Central memory CD8-positive, alpha-beta T cell (primary cell): ENCODE measurements at regions not wholly inside any gene's neighbourhood (a gene's known extent, or its start where the extent isn't known, plus 50 kb on each side); places are given as distances from the start of the nearest gene placed in this dataset.
A peak's percentile ranks its signal among the peaks of the same experiment; 100 is the strongest.

ENCODE experiments used
- ATAC-seq: fragments of 150-1000 bp; cut with Tn5 transposase; replicated peaks from 2 replicates; pipeline ENCODE4 v1.10.0; 2022; ENCODE audit warnings: mild to moderate bottlenecking, moderate FRiP score, moderate number of reproducible peaks; ENCODE audit not compliant: poor library complexity, severe bottlenecking; ENCODE audit errors: extremely low read depth
- DNase-seq, 2 donors: peaks; one replicate each; pipeline ENCODE4 v3.0.0; 2021; ENCODE audit warnings: low spot score in 2 of 2
- H3K27ac Mint-ChIP-seq: one replicate; pipeline ENCODE4 v1.8.0; 2022; ENCODE audit warnings: low read depth, mild to moderate bottlenecking, moderate library complexity, mixed read lengths
- H3K27me3 Mint-ChIP-seq: one replicate; pipeline ENCODE4 v1.8.0; 2022; ENCODE audit warnings: mixed read lengths
- H3K36me3 Mint-ChIP-seq: one replicate; pipeline ENCODE4 v1.8.0; 2022; ENCODE audit warnings: mild to moderate bottlenecking, moderate library complexity, mixed read lengths; ENCODE audit not compliant: insufficient read depth
- H3K4me1 Mint-ChIP-seq: one replicate; pipeline ENCODE4 v1.8.0; 2022; ENCODE audit warnings: mixed read lengths
- H3K4me3 Mint-ChIP-seq: one replicate; pipeline ENCODE4 v1.8.0; 2022; ENCODE audit warnings: mild to moderate bottlenecking, moderate library complexity, mixed read lengths
- H3K9me3 Mint-ChIP-seq: one replicate; pipeline ENCODE4 v1.8.0; 2022; ENCODE audit warnings: mixed read lengths

- DNase-seq (no peak), ATAC-seq (no peak)
- Mint-ChIP-seq H3K36me3 (no peaks in the 10 kb centered on the region), H3K9me3 (no peaks in the 10 kb centered on the region), H3K27me3 (no peaks in the 10 kb centered on the region), H3K4me3 (no peak overlapping the region), H3K27ac (no peak overlapping the region), H3K4me1 (peaks cover 4% of the 10 kb centered on the region)
These were observed 122.9 kb downstream of the GLUL start for GRCh38 chr1:182268669-182269068.

- Mint-ChIP-seq H3K9me3 (no peaks in the 10 kb centered on the region), H3K36me3 (no peaks in the 10 kb centered on the region), H3K27ac (no peak overlapping the region), H3K4me3 (no peak overlapping the region), H3K27me3 (no peaks in the 10 kb centered on the region), H3K4me1 (peaks cover 36% of the 10 kb centered on the region)
- DNase-seq (no peak), ATAC-seq (no peak)
These were observed 127.4 kb downstream of the GLUL start for GRCh38 chr1:182264185-182264584.

GRCh38 chr1:182263706-182264105, 127.9 kb downstream of the GLUL start:
- H3K4me1 Mint-ChIP-seq: peaks cover 39% of the 10 kb centered on the region
- H3K36me3 Mint-ChIP-seq: no peaks in the 10 kb centered on the region
- no peak overlapping the region for H3K4me3 Mint-ChIP-seq
- DNase-seq (no peak), ATAC-seq (no peak)
- no peaks in the 10 kb centered on the region for H3K9me3 Mint-ChIP-seq
- no peaks in the 10 kb centered on the region for H3K27me3 Mint-ChIP-seq
- no peak overlapping the region for H3K27ac Mint-ChIP-seq

GRCh38 chr1:182262425-182262824, 129.2 kb downstream of the GLUL start:
- Mint-ChIP-seq H3K4me3 (no peak overlapping the region), H3K27me3 (no peaks in the 10 kb centered on the region), H3K4me1 (peaks cover 45% of the 10 kb centered on the region), H3K9me3 (no peaks in the 10 kb centered on the region), H3K27ac (peak overlapping the region; percentile 76), H3K36me3 (no peaks in the 10 kb centered on the region)
- DNase-seq (no peak), ATAC-seq (no peak)

- Mint-ChIP-seq H3K27me3 (no peaks in the 10 kb centered on the region), H3K4me3 (no peak overlapping the region), H3K9me3 (no peaks in the 10 kb centered on the region), H3K27ac (peak overlapping the region; percentile 76), H3K36me3 (no peaks in the 10 kb centered on the region), H3K4me1 (peaks cover 45% of the 10 kb centered on the region)
- no peak for ATAC-seq
- no peak for DNase-seq
These were observed 129.9 kb downstream of the GLUL start for GRCh38 chr1:182261655-182262054.

- Mint-ChIP-seq H3K27ac (peak overlapping the region; percentile 77), H3K36me3 (no peaks in the 10 kb centered on the region), H3K4me1 (peaks cover 45% of the 10 kb centered on the region), H3K4me3 (no peak overlapping the region), H3K27me3 (no peaks in the 10 kb centered on the region), H3K9me3 (no peaks in the 10 kb centered on the region)
- ATAC-seq (no peak), DNase-seq (no peak)
These were observed 131.1 kb downstream of the GLUL start for GRCh38 chr1:182260516-182260915.

GRCh38 chr1:182259968-182260367, 131.6 kb downstream of the GLUL start:
- peaks cover 45% of the 10 kb centered on the region for H3K4me1 Mint-ChIP-seq
- ATAC-seq (no peak), DNase-seq (no peak)
- H3K9me3 Mint-ChIP-seq: no peaks in the 10 kb centered on the region
- H3K4me3 Mint-ChIP-seq: peak overlapping the region; percentile 54
- H3K36me3 Mint-ChIP-seq: no peaks in the 10 kb centered on the region
- no peaks in the 10 kb centered on the region for H3K27me3 Mint-ChIP-seq
- H3K27ac Mint-ChIP-seq: peak overlapping the region; percentile 77

- Mint-ChIP-seq H3K27me3 (no peaks in the 10 kb centered on the region), H3K4me1 (peaks cover 45% of the 10 kb centered on the region), H3K4me3 (peak overlapping the region; percentile 54), H3K27ac (peak overlapping the region; percentile 77), H3K36me3 (no peaks in the 10 kb centered on the region), H3K9me3 (no peaks in the 10 kb centered on the region)
- ATAC-seq (peak; percentile 89), DNase-seq (peak; percentile 50 to 68)
These were observed 132.2 kb downstream of the GLUL start for GRCh38 chr1:182259229-182259872.

GRCh38 chr1:182257369-182258063, 134.1 kb downstream of the GLUL start:
- no peaks in the 10 kb centered on the region for H3K27me3 Mint-ChIP-seq
- ATAC-seq: no peak
- H3K36me3 Mint-ChIP-seq: no peaks in the 10 kb centered on the region
- no peaks in the 10 kb centered on the region for H3K9me3 Mint-ChIP-seq
- peaks cover 41% of the 10 kb centered on the region for H3K4me1 Mint-ChIP-seq
- DNase-seq: no peak
- H3K27ac Mint-ChIP-seq: no peak overlapping the region
- H3K4me3 Mint-ChIP-seq: no peak overlapping the region

- H3K27me3 Mint-ChIP-seq: no peaks in the 10 kb centered on the region
- H3K36me3 Mint-ChIP-seq: no peaks in the 10 kb centered on the region
- no peak overlapping the region for H3K4me3 Mint-ChIP-seq
- no peak overlapping the region for H3K27ac Mint-ChIP-seq
- peaks cover 36% of the 10 kb centered on the region for H3K4me1 Mint-ChIP-seq
- H3K9me3 Mint-ChIP-seq: no peaks in the 10 kb centered on the region
- no peak for ATAC-seq
- DNase-seq: no peak
These were observed 134.7 kb downstream of the GLUL start for GRCh38 chr1:182256931-182257330.

- Mint-ChIP-seq H3K27me3 (no peaks in the 10 kb centered on the region), H3K9me3 (no peaks in the 10 kb centered on the region), H3K27ac (no peak overlapping the region), H3K4me1 (peaks cover 22% of the 10 kb centered on the region), H3K4me3 (no peak overlapping the region), H3K36me3 (no peaks in the 10 kb centered on the region)
- ATAC-seq (no peak), DNase-seq (no peak)
These were observed 136.1 kb downstream of the GLUL start for GRCh38 chr1:182255494-182255893.

- H3K27me3 Mint-ChIP-seq: no peaks in the 10 kb centered on the region
- H3K27ac Mint-ChIP-seq: no peak overlapping the region
- H3K4me1 Mint-ChIP-seq: peaks cover 15% of the 10 kb centered on the region
- DNase-seq (no peak), ATAC-seq (no peak)
- H3K9me3 Mint-ChIP-seq: no peaks in the 10 kb centered on the region
- H3K36me3 Mint-ChIP-seq: no peaks in the 10 kb centered on the region
- no peak overlapping the region for H3K4me3 Mint-ChIP-seq
These were observed 138.2 kb downstream of the GLUL start for GRCh38 chr1:182253319-182253860.

- DNase-seq (no peak), ATAC-seq (no peak)
- no peaks in the 10 kb centered on the region for H3K36me3 Mint-ChIP-seq
- no peaks in the 10 kb centered on the region for H3K27me3 Mint-ChIP-seq
- no peak overlapping the region for H3K4me3 Mint-ChIP-seq
- no peak overlapping the region for H3K27ac Mint-ChIP-seq
- H3K9me3 Mint-ChIP-seq: no peaks in the 10 kb centered on the region
- H3K4me1 Mint-ChIP-seq: peaks cover 12% of the 10 kb centered on the region
These were observed 140.0 kb downstream of the GLUL start for GRCh38 chr1:182251561-182251960.
